Amygdala (tissue), 56 donors: ENCODE measurements at regions not wholly inside any gene's neighbourhood (a gene's known extent, or its start where the extent isn't known, plus 50 kb on each side); places are given as distances from the start of the nearest gene placed in this dataset.
"Not testable (repeated sequence)": the region's sequence is repeated elsewhere in the genome, so short reads cannot be mapped to it uniquely, and the experiment has no call there.

Experiments used
- DNase-seq, 56 donors: peaks; one replicate each; lab custom pipeline; 2025; lab: John Stamatoyannopoulos, UW

DNA sequence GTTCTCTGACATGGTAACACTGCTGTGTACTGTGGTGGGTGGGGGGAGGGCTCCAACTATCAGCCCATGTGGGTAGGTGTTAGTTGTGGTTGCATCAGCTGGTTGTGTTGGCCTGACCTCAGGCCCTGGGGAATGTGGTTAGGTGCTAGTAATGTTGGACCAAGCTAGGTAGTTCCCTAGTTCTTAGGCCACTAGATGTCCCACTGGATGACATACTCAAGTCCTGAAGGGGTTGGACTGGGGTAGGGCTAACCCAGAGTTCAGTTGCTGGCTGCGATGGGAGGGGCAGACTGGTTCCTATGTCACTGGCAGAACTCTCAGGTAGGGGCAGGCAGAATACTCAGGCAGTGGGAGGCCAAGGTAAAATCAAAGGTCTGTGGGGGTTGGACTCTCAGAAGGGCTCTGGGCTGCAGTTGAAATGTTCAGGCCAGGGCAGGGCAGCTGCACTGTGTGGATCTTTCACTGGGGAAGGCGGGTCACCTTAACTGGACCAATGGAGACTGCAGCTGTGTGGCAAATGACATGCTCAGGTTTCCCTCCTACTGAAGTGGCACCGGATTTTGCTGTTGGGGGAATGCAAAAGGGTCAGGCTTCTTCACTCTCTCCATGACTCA lies 870.7 kb downstream of the LRRIQ3 start:
- DNase-seq: no peak

DNA sequence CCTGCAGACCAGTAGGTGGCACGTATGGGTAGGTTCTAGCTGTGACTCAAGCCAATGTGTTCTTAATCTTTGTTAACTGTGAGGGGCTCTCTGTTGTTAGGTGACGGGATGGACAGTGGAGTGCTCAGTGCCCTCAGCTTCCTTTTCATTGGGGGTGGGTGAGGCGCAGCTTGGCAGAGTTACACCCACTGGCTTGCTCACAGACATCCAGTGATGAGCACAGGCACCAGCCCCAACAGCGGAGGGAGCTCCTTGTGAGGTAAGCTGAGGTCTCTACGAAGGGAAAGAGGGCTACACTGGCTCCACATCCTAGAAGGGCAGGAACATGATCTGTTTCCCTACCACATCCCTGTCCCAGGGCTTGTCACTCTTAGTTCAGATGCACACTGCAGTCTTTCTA lies 871.3 kb downstream of the LRRIQ3 start:
- no peak for DNase-seq

GRCh38 chr1:73310797-73311381 lies 887.1 kb downstream of the LRRIQ3 start:
- DNase-seq: no peak

- no peak for DNase-seq
These were observed 890.9 kb downstream of the LRRIQ3 start for GRCh38 chr1:73306899-73307555.

- DNase-seq: no peak
These were observed 924.1 kb downstream of the LRRIQ3 start for GRCh38 chr1:73273886-73274285.

- DNase-seq: not testable (repeated sequence)
These were observed 952.8 kb downstream of the LRRIQ3 start for GRCh38 chr1:73245196-73245595.

GRCh38 chr1:73218995-73219546 lies 936.7 kb upstream of the NEGR1 start:
- no peak for DNase-seq

DNA sequence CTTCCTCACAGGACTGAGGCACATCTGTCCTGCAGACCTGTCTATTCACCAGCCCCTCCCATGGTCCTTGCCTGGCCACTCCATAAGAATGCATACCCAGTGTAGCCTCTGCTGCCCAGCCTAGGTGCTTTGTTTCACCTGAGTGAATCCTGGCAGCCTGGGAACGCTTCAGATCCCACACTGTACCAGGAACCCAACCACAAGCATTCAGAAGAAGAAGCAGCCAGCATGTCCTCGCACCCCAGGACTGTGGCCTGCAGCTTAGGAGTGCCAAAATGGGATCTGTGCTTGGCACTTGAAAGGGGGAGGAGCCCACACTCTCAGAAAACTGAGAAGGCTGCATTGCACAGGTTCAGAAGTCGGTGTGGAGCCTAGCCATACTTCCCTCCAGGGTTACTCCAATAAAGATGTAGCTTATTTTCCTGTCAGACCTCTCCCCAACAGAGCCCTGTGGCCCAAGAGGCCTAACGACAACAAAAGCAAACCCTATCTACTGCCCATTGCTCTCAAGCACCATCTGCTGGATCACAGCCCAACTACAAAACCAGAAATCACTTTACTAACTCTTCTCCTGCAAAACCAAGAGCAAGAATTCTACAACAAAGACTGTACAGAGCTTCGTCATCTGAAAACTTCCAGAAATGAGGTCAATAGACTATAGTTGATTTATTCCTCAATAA lies 923.1 kb upstream of the NEGR1 start:
- no peak for DNase-seq

DNA sequence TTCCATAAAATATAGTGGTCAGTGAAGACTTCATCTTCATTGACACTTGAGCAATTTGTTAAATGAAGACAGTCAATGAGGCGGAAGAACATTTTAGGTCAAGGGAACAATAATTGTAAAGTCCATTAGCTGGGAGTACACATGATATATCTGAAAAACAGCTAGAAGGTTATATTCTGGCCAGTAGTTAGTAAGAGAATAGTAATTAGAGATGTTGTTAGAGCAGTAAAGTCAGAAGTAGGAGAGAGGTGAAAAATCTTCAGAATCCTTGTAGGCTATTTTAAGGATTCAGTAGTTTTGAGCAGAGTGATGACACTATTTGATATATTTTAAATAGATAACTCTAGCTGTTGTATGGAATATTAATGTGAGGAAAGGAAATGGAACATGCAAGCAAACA lies 915.6 kb upstream of the NEGR1 start:
- no peak for DNase-seq

GRCh38 chr1:73194965-73195364 lies 912.6 kb upstream of the NEGR1 start:
- no peak for DNase-seq

DNA sequence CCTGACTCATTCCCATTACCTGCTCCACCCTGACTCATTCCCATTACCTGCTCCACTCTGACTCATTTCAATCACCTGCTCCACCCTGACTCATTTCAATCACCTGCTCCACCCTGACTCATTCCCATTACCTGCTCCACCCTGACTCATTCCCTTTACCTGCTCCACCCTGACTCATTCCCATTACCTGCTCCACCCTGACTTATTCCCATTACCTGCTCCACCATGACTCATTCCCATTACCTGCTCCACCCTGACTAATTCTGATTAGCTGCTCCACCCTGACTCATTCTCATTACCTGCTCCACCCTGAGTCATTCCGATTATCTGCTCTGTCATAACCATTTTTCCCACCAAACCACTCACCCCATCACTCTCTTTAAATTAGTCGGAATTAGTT lies 901.2 kb upstream of the NEGR1 start:
- DNase-seq: not testable (repeated sequence)

GRCh38 chr1:73181190-73181540 lies 898.8 kb upstream of the NEGR1 start:
- no peak for DNase-seq

DNA sequence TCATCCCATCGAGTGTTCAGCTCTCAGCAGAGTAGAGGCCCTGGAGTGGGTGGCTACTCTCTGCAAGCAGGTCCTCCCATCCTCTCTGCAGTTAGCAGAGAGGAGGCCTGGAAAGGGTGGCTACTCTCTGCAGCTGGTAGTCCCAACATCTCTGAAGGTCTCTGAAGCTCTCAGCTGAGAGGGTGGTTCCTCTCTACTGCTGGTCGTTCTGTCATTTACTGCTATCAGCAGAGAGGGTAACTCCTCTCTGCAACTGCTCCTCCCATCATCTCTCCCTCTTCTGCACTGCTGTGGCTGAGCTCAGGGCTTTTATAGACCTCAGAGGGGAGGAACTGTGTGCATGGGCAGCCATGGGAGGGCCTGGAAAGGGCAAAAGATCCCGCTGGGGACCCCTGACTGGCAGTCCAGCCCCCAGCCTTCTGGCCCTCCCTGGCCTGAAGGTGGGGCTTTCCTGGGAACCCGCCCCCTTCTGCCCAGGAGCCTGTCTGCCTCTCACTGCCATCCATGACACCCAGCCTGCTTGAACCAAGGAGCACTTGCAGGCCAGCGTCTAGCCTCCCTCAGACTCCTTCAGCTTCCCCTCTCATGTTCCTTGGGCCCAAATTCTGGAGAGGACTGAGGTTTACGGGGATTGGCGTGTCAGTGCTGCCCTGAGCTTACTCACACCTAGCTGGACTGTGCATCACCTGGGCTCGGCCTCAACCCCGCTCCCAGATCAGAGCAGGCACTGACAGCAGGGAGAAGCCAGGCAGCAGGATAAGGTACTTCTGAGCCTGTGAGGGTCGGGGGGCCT lies 898.3 kb upstream of the NEGR1 start:
- DNase-seq: no peak

DNA sequence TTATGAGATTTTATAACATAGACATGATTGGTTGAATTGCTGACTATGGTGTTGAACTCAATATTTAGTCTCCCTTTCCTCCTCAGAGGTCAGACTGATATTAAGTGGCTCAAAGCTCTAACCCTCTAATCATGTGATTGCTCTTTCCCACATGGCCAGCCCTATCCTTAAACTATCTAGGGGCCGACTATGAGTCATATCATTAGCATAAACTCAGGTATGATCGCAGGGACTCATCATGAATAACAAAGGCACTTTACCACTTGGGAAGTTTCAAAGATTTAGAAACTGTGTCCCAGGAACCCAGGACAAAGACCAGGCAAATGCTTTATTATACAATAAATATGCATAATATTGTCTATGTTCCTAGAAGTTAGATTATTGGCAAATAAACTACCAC lies 894.6 kb upstream of the NEGR1 start:
- DNase-seq: no peak

GRCh38 chr1:73167009-73167657 lies 884.8 kb upstream of the NEGR1 start:
- no peak for DNase-seq

- no peak for DNase-seq
These were observed 880.2 kb upstream of the NEGR1 start for GRCh38 chr1:73162564-73162963.

DNA sequence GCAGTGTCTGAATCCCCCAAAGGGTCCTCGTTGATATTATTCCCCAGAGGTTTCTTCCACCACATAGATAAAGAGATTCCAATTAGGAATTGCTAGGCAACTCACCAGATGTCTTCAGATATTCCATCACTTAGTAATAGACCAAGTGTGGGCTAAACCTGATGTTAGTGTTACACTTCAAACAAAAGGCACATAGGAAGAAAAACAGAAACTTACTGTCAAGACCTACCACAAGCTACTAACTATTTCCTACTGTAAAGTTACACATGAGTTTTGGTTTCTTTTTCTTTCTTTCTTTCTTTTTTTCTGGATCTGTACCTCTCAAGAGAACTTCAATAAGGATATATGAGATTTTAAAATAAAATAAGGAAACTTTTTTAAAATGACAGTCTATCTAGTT lies 879.1 kb upstream of the NEGR1 start:
- DNase-seq: no peak

GRCh38 chr1:73160759-73161158 lies 878.4 kb upstream of the NEGR1 start:
- no peak for DNase-seq

GRCh38 chr1:73144311-73144710 lies 862.0 kb upstream of the NEGR1 start:
- no peak for DNase-seq

DNA sequence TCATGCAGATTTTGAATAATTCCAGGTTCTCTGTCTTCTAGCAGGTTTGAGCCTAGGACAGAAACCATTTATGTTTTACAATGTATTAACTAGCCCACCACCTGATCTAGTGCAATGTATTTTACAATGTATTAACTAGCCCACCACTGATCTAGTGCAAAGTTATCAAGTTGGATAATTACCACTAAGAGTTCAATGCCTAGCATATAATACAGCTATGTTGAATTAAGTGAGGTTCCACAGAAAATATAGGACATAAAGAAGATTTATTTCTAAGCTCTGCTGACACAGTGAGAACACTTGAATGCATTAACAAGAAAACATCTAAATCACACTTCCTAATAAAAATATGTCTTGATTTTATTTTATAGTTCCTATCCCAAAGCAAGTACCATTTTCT lies 854.6 kb upstream of the NEGR1 start:
- DNase-seq: no peak
